GF-D8 (cell line): ENCODE measurements at regions not wholly inside any gene's neighbourhood (a gene's known extent, or its start where the extent isn't known, plus 50 kb on each side); places are given as distances from the start of the nearest gene placed in this dataset.

Experiments used
- DNase-seq: peaks from one replicate; lab custom pipeline; 2025; lab: John Stamatoyannopoulos, UW

DNA sequence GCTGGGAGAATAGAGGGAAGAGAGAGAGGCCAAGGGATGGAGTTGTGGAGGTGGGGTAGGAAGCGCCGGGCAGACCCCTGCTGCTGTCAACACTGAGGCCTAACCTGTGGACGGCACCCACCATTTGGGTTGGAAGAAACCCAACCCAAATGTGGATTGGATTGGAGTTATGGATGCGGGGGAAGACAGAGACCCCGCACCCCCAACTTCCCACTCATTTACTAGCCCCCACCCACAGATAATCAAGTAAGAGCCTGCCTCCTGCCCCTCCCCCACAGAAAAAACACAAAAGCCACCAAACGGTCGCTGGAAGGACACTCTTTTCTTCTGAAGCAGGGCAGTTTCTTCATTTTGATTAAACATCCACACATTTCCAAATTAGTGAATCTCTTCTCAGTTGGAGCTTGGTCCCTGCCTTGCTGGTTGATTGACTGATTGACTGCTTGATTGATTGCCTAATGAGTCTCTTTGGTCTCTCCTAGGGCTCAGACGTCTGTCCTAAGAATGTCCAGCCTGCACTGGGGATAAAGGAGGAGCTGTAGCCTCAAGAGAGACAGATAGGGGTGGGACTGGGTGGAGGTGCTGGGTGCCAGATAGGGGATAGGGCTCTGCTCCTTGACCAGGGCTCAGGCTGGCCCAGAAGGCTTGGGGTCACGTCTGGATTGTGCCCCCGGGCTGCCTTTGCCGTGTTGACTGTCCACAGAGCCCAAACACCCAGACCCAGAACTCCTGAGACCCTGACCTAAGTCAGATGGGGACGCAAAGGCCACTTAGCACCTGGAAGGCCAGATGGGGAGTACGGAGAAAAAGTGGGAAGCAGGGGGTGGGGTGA is 74.9 kb upstream of the FOXP4 start:
- no peak for DNase-seq

DNA sequence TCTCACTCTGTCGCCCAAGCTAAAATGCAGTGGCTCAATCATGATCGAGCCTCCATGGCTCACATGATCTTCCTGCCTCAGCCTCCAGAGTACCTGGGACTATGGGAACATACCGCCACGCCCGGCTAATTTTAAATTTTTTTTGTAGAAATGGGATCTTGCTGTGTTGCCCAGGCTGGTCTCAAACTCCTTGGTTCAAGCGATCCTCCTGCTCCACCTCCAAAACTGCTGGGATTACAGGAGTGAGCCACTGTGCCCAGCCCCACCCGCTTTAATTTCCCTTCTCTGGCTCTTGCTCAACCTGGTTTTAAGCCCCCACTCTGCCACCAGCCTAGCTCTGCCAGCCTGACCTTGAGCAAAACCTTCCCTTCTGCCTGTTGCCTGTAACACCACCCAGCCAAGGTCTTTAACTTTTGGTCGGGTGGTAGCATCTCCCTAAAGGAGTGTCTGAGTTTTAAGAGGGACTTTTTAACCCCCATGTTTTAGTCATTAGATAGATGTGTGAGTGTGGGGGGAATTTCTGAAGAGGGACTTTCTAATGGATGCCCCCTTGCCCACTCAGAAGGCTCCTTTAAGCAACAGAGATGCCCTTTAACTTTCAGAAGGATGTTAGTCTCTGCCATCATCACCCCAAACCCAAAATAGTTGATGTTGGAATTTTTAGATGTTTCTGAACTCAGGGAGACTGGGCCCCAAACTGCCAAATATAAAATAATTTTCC is 71.8 kb upstream of the FOXP4 start:
- no peak for DNase-seq

DNA sequence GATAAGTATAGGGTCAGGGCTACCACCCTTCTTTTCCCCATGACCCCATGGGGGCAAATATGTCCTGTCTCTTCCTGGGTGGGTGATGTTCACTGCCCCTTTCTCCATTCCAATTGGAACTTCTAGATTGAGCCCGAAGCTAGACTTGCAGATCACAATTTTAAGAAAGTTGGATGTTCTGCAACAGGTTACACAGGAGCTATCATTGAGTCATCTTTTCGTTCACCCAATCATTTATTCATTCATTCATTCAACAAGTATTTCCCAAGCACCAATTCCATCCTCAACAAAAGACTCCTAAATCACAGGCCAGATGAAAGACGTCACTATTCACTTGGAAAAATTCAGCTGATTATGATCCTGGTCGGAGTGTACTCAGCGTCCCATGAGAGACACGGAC is 71.0 kb upstream of the FOXP4 start:
- DNase-seq = no peak

DNA sequence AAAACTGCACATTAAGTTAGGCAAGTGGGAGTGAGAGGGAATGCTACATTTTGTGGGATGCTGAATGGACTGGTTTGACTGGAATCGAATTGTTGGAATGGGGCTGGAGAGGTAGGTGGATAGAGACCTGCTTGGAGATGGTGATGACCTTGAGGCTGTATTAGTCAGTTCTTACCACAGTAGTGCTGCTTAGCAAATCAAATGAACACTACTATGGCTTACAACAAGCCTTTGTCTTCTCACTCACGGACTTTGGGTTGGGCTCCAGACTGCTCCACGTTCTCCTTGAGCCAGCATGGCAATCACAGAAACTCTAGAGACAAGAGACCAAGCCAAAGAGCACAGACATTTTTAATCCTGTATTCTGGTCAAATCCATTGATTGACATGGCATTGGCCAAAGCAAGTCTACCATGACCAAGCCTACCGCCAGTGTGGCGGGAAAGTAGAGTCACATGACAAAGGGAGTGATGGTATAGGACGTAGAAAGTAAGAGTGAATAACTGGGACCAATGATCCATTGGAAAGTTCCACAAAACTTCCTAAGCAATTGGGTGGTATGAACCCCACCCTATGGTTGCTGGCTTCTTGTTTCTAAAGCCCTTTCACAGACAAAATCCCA is 70.3 kb upstream of the FOXP4 start:
- no peak for DNase-seq

DNA sequence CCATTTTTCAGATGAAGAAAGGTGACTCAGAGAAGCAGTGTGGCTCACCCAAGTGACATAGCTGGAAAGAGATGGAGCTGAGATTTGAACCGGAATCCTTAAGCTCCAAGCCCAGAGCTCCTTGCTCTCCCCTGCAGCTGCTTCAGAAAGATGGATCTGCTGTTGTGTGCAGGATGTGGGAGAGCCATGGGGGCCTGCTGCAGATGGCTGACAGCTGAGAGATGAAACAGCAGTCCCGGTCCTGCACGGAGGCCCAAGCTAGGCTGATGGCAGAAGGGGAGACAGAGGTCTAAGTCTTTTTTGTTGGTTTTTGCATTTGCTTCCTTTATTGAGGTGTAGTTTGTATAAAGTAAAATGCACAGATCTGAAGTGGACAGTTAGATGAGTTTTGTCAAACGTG is 69.8 kb upstream of the FOXP4 start:
- no peak for DNase-seq

DNA sequence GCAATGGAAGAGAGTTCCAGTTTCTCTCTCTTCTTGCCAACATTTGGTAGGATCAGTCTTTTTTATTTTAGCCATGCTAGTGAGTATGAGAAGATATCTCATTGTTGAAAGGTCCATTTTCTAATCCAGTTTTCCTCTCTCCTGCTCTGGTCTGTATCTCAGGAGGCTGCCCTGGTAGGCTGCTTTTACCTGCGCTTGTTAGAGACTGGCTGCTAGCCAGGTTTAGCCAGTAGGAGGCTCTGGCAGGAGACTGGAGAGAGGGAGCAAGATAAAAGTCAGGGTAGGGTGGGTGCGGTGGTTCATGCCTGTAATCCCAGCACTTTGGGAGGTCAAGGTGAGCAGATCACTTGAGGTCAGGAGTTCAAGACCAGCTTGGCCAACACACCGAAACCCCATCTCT is 68.6 kb upstream of the FOXP4 start:
- DNase-seq = no peak

DNA sequence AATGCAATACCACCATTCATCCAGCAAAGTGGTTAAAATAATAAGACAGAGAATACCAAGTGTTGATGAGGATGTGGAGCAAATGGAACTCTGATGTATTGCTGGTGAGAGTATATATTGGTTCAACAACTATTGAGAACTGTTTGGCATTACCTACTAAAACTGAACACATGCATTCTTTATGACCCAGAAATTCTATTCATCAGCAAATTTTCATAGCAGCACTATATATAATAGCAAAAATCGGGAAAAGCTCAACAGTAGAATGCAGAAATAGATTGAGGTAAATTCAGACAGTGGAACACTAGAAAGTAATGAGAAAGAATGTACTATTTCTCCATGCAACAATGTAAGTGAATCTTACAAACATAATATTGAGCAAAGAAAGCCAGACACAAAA is 62.2 kb upstream of the FOXP4 start:
- no peak for DNase-seq

DNA sequence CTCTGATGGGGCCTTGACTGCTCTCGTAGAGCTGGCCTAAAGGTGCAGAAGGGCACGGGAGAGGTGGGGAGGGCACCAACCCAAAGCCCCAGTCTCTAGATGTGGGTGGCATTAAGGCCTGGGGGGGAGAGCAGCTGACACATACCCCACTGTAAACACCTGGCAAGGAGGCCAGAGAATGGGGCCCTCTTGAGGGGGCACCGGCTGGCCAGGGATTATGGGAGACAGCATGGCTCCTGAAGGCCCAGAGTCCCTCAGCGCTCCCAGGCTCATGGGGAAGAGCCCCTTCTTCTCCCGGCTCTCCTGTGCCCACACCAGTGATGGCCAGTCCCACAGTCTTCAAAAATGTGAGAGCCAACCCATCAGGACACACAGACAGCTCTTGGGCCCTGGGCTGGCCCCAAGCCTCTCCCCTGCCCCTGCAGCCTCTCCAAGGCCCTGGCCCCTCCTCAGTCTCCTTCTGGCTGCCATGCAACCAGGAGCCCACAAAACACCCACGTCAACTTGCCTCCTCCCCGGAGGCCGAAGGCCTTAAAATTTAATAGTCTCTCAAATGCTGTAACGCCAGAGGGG is 58.2 kb upstream of the FOXP4 start:
- no peak for DNase-seq

DNA sequence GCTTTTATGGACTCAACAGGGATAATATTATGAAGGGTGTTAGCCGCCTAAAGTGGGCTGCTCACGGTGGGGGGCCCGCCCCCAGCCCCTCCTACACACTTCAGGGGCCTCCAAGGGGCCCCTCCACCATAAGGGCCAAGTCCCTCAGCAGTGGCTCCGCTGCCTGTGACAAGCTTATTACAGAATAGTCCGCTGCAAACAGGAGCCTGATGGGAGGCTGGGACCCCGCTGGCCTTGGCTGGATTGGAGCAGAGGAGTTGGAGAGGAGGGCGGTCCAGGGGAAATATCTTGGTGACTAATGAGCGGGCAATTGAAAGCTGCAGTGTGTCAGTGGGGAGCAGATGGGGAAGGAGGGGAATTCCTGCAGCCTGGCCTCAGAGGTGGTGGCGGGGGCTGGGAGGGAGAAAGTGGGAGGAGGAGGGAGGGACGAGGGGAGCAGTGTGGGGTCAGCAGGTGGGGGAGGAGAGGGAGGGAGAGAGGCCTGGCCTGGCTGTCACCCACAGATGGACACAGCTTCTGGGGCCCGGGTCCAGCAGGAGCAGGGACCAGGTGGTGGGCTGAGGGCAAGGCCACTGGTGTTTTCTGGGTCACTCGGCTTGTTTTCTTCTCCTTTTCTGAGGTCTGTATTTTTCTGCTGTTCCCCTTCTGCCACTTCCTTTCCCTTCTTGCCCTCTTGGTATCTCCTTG is 57.6 kb upstream of the FOXP4 start:
- DNase-seq = no peak

DNA sequence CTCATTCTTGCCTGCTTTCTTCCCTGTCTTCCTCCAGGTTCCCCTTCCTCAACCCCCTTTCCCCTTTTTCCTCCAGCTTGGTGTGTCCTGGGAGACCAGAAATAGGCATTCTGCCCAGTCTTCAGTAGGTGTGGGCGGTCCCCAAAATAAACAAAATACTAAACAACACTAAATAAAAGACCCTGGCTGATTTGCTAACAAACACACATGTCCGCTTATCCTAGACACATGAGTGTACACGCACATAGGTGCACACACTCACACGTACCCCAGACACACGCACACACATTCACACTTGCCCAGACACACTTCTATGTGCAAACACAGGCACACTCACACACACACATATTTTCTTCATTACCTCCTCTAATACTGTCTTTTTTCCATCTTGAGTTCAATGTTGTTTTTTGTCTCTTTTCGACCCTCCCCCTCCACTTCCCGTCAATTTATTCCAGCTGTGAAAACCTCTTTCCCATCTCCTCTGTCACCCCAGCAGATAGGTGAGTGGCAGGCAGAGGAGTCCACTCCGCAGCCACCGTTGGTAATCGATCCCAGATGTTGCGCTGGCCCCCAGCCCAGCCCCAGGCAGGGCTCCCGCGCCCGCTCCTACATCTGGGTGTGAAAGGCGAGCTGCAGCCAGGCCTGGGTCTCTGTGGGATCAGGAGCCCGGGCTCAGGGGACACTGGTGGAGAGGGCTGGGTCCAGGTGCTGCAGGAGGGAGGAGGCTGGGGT is 56.9 kb upstream of the FOXP4 start:
- no peak for DNase-seq

DNA sequence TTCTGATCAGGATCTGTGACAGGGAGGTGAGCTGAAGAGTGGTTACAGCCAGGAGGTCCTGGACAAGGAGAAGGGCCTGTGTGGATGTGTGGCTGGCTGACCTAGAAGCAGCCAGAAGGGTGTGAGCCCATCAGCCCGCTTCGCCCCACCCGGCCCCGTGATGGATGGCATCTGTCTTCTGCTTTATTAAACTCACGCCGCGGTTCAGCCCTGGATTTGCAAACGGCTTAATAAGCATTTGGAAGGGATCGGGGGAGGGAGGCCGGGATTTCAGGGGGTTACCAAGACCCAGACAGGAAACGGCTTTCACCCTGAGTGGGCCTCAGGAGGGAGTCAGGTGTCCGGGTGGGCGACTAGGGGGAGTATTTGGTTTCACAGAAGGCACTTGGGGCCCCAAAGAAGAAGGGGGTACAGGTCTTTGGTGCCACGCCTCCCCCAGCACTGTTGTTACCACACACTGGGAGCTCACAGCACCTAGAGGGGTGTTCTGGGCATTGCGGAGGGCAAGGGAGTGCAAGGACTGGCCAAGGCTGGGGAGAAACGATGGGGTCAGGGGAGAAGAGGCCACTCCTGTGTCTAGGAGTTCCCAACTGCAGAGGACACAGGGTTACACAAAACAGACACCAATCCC is 53.8 kb upstream of the FOXP4 start:
- no peak for DNase-seq

DNA sequence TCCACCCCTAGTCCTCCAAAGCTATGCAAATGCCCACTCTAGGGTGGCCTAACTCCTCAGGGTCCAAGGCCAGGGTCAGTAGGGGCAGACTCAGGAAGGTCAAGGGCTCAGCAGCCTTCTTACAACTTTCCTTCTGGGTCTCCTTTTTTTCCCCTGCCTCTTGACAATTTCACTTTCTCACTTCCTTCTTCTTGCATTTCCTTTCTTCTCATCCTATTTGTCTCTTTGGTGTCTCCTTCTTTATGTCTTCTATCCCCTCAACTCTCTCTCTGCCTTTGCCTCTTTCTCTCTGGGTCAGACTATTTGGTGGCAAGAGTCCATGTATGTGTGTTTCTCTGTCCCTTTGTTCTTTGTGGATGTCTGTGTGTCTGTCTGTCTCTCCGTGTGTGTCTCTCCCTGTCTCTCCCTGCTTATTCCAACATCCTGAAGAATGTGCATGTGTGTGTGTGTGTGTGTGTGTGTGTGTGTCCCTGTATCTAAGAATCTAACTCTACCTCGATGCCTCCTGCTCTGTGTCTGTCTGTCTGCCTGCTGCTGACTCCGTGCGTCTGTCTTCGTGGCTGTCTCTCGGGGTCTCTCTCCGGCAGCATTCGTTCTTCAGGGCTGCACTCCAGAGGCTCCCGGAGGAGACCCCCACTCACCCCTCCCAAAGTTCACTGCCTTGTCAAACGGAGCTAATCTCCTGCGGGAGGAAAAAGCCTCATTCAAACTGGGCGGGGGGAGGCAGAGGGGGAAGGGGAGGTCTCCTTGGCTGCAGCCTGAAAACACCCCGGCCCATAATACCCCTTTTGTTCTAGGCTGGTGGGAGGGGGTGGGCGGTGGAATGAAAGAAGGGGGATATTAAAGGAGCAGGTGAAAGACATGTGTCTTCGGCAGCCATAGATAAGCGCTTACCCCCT is 51.7 kb upstream of the FOXP4 start:
- DNase-seq = no peak
